ENCODE measurements at regions not wholly inside any gene's neighbourhood (a gene's known extent, or its start where the extent isn't known, plus 50 kb on each side); places are given as distances from the start of the nearest gene placed in this dataset.
"Not testable (repeated sequence)": the region's sequence is repeated elsewhere in the genome, so short reads cannot be mapped to it uniquely, and the experiment has no call there.

DNA sequence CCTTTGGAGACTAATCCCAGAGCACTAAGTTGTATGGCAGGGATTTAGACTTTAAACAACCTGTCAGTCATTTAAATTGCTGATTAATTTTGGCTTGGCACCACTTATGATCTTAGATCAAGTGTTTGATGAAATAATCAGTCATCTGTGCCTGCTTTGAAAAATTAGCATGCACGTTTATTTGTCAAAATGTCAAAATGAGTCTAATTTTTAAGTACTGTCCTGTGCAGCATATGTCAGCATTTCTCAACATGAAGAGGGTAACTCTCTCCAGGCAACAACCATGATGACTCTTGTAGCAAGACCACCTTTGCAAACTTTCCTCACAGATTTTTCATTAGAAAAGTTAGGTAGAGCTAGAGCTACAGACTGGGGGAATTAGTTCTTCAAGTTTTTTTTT lies 155.7 kb upstream of the GJE1 start:
- no peak for DNase-seq (ENCODE audit: low read depth in 2 of 2, low spot score in 1 of 2)

DNA sequence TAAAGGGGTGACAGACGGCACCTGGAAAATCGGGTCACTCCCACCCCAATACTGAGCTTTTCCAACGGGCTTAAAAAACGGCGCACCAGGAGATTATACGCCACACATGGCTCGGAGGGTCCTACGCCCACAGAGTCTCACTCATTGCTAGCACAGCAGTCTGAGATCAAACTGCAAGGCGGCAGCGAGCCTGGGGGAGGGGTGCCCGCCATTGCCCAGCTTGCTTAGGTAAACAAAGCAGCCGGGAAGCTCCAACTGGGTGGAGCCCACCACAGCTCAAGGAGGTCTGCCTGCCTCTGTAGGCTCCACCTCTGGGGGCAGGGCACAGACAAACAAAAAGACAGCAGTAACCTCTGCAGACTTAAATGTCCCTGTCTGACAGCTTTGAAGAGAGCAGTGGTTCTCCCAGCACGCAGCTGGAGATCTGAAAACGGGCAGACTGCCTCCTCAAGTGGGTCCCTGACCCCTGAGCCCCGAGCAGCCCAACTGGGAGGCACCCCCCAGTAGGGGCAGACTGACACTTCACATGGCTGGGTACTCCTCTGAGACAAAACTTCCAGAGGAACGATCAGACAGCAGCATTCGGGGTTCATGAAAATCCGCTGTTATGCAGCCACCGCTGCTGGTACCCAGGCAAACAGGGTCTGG lies 162.8 kb upstream of the GJE1 start:
- not testable (repeated sequence) for DNase-seq (ENCODE audit: low read depth in 2 of 2, low spot score in 1 of 2)

DNA sequence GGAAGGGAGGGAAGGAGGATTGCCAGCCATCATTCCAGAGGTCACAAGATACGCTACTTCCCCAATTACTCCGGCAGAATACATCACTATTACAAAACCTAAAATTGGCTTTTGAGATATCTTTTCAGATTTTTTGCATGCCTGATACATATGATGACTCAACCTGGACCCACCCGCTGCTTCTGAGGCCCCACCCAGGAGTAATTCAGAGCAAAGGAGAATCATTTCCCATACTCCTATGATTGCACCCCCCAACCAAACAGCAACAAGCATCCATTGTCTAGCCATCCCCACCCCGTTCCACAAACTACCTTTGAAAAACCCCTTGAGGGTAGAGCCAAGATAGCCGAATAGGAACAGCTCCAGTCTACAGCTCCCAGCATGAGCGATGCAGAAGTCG lies 163.5 kb upstream of the GJE1 start:
- no peak for DNase-seq (ENCODE audit: low read depth in 2 of 2, low spot score in 1 of 2)

DNA sequence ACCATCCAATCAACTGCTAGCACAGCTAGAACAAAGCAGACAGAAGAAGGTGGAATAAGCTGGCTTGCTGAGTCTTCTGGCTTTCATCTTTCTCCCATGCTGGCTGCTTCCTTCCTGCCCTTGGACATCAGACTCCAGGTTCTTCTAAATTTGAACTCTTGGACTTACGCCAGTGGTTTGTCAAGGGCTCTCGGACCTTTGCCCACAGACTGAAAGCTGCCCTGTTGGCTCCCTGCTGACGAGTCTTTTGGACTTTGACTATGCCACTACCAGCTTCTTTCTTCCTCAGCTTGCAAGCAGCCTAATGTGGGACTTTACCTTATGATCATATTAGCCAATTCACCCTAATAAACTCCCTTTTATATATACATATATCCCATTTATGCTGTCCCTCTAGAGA lies 164.1 kb upstream of the GJE1 start:
- DNase-seq (ENCODE audit: low read depth in 2 of 2, low spot score in 1 of 2), result no peak

DNA sequence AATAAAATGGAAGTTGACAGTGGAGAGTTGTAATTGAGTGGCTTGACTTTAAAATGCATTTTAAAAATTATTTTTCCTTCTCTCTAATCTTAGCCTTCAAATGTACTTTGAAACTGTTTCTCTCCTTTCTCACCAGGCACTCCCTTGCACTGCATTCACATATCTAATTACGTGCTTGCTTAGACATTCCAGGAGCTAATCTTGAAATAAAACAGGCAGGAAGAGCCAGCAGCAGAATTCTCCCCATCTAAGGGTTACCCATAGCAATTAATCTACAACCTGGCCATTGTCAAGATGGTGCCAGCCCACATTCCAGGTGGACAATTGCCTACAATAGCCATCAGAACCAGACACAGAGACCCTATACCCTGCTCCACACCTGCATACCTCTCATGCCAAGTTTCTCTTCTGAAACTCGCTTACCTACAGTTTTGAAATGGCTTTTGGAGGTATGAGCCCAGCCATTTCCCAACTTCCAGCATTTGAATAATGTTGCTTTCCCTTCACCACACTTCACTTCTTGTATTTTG lies 167.6 kb upstream of the GJE1 start:
- no peak for DNase-seq (ENCODE audit: low read depth in 2 of 2, low spot score in 1 of 2)

DNA sequence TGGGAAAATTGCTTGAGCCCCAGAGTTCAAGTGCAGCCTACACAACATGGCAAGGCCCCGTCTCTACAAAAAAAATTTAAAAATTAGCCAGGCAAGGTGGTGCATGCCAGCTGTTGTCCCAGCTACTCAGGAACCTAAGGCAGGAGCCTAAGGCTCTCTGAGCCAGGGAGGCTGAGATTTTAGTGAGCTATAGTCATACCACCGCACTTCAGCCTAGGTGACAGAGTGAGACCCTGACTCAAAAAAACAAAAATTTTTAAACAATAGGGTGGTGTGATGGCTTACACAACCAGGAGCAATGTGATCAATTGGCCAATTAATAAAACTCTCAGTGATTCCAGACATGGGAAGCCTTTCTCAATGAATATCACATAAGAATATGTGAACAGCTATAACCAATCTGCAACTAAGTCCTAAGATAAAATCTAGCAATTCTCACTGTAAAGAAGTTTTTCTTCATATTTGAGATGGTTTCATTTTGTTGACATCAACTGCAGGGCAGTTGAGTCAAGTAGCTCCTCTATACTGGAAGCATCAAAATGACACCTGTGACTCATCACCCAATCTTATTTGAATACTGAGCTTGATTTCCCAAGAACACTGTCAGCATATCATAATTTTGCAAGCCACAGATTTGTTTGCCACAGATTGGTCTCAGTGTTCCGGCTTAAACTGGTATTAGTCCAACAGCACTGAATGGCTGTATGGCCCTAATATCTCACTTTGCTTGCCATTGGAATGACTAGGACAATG lies 169.0 kb upstream of the GJE1 start:
- DNase-seq (ENCODE audit: low read depth in 2 of 2, low spot score in 1 of 2), result no peak

- no peak for DNase-seq (ENCODE audit: low read depth in 2 of 2, low spot score in 1 of 2)
These were observed 175.5 kb upstream of the GJE1 start for GRCh38 chr6:141957271-141957670.

DNA sequence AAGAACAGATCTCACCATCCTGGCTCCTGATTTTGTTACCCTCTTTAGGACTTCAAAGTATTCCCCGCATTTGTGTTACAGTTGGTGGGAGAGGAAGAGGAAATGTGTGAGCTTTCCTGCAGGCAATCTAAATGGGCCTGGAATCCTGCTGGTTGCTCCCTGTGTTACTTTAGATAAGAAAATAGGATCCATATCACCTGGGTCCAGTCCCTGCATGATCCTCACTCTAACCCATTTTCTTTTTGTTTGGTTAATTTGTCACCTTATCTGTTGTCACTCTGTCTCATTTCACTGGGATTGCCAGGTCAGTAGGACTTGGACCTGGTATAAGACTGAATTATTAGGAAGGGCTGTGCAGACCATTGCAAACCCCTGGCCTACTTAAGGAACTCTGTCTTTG lies 175.9 kb upstream of the GJE1 start:
- no peak for DNase-seq (ENCODE audit: low read depth in 2 of 2, low spot score in 1 of 2)

- no peak for DNase-seq (ENCODE audit: low read depth in 2 of 2, low spot score in 1 of 2)
These were observed 176.5 kb upstream of the GJE1 start for GRCh38 chr6:141956046-141956761.

GRCh38 chr6:141953072-141953471 lies 179.7 kb upstream of the GJE1 start:
- DNase-seq (ENCODE audit: low read depth in 2 of 2, low spot score in 1 of 2), result no peak

DNA sequence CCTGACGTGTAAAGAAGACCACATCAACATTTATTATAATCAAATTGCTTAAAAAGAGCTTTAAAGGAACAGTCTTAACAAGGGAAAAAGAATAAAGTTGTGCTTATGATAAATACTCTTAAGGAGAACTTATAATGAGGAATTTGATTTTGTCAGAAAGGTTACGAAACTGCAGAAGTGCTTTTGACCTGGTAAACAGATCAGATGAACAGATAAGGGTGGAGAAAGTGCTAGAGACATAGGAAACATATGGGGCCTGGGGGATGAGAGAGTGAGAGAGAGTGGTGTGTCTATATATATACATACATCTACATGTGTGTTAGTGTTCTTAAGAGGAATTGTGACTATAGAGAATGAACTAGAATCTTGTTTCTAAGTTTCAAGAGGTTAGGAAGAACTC lies 186.2 kb upstream of the GJE1 start:
- DNase-seq (ENCODE audit: low read depth in 2 of 2, low spot score in 1 of 2), result no peak

- DNase-seq (ENCODE audit: low read depth in 2 of 2, low spot score in 1 of 2), result no peak
These were observed 194.1 kb upstream of the GJE1 start for GRCh38 chr6:141938664-141939063.

GRCh38 chr6:141932685-141933084 lies 200.0 kb upstream of the GJE1 start:
- no peak for DNase-seq (ENCODE audit: low read depth in 2 of 2, low spot score in 1 of 2)

DNA sequence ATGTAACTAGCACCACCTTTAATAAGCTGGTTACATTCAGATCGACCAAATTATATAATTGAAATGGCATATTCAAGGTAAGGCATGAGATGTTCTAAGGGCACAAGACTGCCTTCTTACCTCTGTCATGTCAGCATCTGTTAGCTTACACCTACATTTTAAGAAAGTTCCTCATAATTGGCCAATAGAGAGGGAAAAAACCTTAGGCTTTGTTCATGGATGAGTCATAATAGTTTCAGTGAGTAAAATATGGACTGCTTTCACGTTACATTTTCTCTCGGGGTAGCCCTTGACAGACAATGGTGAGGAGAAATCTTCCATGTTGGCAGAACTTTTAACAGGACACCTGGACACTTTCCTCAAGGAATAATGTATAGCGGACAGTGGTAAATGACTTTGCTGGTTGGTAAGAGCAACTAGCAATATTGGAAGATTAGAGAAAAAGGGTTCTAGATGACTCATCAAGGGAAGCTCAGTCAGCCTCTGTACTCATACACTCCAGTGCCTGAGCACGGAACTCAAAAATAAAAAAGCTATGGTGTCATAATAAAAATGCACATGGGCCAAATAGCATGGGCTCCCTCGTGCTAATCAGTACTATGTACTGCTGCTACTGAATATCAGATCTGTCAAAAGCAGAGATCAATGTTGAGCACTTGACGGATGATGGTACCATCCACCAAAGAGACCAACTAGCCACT lies 206.4 kb upstream of the GJE1 start:
- DNase-seq (ENCODE audit: low read depth in 2 of 2, low spot score in 1 of 2), result not testable (repeated sequence)

DNA sequence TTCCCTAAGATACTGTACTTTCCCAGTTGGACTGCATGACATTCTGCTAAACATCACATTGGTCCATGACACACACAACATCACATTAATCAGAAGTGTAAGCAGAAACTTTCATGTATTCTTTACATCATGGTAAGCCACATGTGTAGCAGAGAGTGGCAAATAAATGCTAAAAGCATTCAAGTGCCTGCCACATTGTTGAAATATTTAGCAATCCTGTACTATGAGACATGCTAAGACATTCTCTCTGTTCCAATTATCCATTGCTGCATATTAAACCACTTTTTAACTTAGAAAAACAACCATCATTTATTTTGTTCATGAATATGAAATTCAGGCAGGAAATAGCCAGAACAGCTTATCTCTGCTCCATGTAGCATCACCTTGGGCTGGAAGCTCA lies 207.7 kb upstream of the GJE1 start:
- no peak for DNase-seq (ENCODE audit: low read depth in 2 of 2, low spot score in 1 of 2)

GRCh38 chr6:141922898-141923297 lies 209.8 kb upstream of the GJE1 start:
- DNase-seq (ENCODE audit: low read depth in 2 of 2, low spot score in 1 of 2), result no peak

- DNase-seq (ENCODE audit: low read depth in 2 of 2, low spot score in 1 of 2), result not testable (repeated sequence)
These were observed 215.8 kb upstream of the GJE1 start for GRCh38 chr6:141916682-141917505.

GRCh38 chr6:141914646-141915045 lies 218.1 kb upstream of the GJE1 start:
- DNase-seq (ENCODE audit: low read depth in 2 of 2, low spot score in 1 of 2), result no peak

- no peak for DNase-seq (ENCODE audit: low read depth in 2 of 2, low spot score in 1 of 2)
These were observed 226.1 kb upstream of the GJE1 start for GRCh38 chr6:141906569-141907080.

- DNase-seq (ENCODE audit: low read depth in 2 of 2, low spot score in 1 of 2), result no peak
These were observed 242.1 kb upstream of the GJE1 start for GRCh38 chr6:141890661-141891060.

All from stimulated activated CD8-positive, alpha-beta memory T cell treated with anti-CD3 and anti-CD28 coated beads, Interleukin-4, amount 100 ng/mL, for 4 hours (primary cell).